Endothelial cell of umbilical vein (primary cell): ENCODE measurements at regions not wholly inside any gene's neighbourhood (a gene's known extent, or its start where the extent isn't known, plus 50 kb on each side); places are given as distances from the start of the nearest gene placed in this dataset.

Source experiments
- BruUV-seq: library from RNA; stranded (reverse); fragments of 400-500 nt; replicated peaks from 2 replicates; lab custom pipeline; 2021; lab: Mats Ljungman, UMichigan
- CTCF ChIA-PET: fragments of 300-600, 350-600 bp; sonication (Branson Sonifier 250); formaldehyde crosslinking; loops from one replicate; lab custom pipeline; 2021; ENCODE audit warnings: antibody characterized with exemption, inconsistent platforms; lab: Charles Lee
- POLR2A ChIA-PET: fragments of 300-600, 350-600 bp; sonication (Branson Sonifier 250); formaldehyde crosslinking; loops from one replicate; lab custom pipeline; 2021; ENCODE audit warnings: antibody characterized with exemption, inconsistent platforms; lab: Charles Lee
- DNase-seq: peaks from one replicate; pipeline ENCODE4 v3.0.0-alpha.2; 2011; ENCODE audit warnings: low read depth, low spot score
- FAIRE-seq: peaks from 2 replicates; lab custom pipeline; 2011; peaks lifted over from hg19 to GRCh38; lab: Jason Lieb, UNC
- H2AFZ ChIP-seq: 2 replicates; pipeline ENCODE4 v1.6.0; 2012; ENCODE audit warnings: low read depth, low read length, control low read depth, inconsistent platforms
- H3K27ac ChIP-seq: 2 replicates; pipeline ENCODE4 v1.5.1; 2011; ENCODE audit warnings: low read depth, mild to moderate bottlenecking, control low read depth, low read length, moderate library complexity; ENCODE audit not compliant: insufficient read depth
- H3K27me3 ChIP-seq, 2 experiments: 2 replicates each; pipeline versions ENCODE4 v1.6.0 to v1.6.1; 2011; ENCODE audit warnings: low read length in 2 of 2, mixed read lengths in 1 of 2; ENCODE audit not compliant: control insufficient read depth in 2 of 2, insufficient read depth in 2 of 2
- H3K36me3 ChIP-seq, 2 experiments: 2 replicates in 1 of 2; 3 replicates in 1 of 2; pipeline ENCODE4 v1.5.1; 2011; ENCODE audit warnings: low read length in 2 of 2, mild to moderate bottlenecking in 1 of 2, moderate library complexity in 1 of 2; ENCODE audit not compliant: control insufficient read depth in 2 of 2, insufficient read depth in 2 of 2; ENCODE audit errors: extremely low read depth in 1 of 2
- H3K4me1 ChIP-seq: 3 replicates; pipeline ENCODE4 v1.5.1; 2011; ENCODE audit warnings: mild to moderate bottlenecking, low read length; ENCODE audit not compliant: control insufficient read depth, insufficient read depth; ENCODE audit errors: extremely low read depth
- H3K4me2 ChIP-seq: 2 replicates; pipeline ENCODE4 v1.6.1; 2011; ENCODE audit warnings: low read length, control low read depth, mixed read lengths; ENCODE audit not compliant: insufficient read depth
- H3K4me3 ChIP-seq, 3 experiments: fragments of 200-600 bp in 1 of 3; sonication (generic), shearing (Covaris generic) in 1 of 3; replicated peaks in 1 of 3; 2 replicates each; pipeline ENCODE4 v1.5.1; 2011 to 2016; ENCODE audit warnings: control low read depth in 3 of 3, low read length in 3 of 3, mild to moderate bottlenecking in 2 of 3, inconsistent platforms in 1 of 3, low read depth in 1 of 3, moderate library complexity in 1 of 3; ENCODE audit not compliant: insufficient read depth in 1 of 3
- H3K79me2 ChIP-seq: 2 replicates; pipeline ENCODE4 v1.6.0; 2012; ENCODE audit warnings: low read length, inconsistent platforms; ENCODE audit not compliant: control insufficient read depth, insufficient read depth
- H3K9ac ChIP-seq: replicated peaks from 2 replicates; pipeline ENCODE3; 2011; ENCODE audit warnings: low read length, control low read depth; ENCODE audit not compliant: insufficient read depth; ENCODE audit errors: extremely low read depth
- H3K9me1 ChIP-seq: replicated peaks from 3 replicates; pipeline ENCODE4 v1.6.0; 2011; ENCODE audit warnings: mild to moderate bottlenecking, low read length; ENCODE audit not compliant: control insufficient read depth, insufficient read depth; ENCODE audit errors: extremely low read depth
- H3K9me3 ChIP-seq: replicated peaks from 2 replicates; pipeline ENCODE4 v1.5.1; 2012; ENCODE audit warnings: low read length, inconsistent platforms; ENCODE audit not compliant: control insufficient read depth, insufficient read depth
- H4K20me1 ChIP-seq: replicated peaks from 2 replicates; pipeline ENCODE3; 2011; ENCODE audit warnings: mild to moderate bottlenecking, low read length; ENCODE audit not compliant: control insufficient read depth, insufficient read depth; ENCODE audit errors: extremely low read depth
- EZH2 ChIP-seq: IDR thresholded peaks from 2 replicates; pipeline ENCODE4 v1.6.1; 2012; ENCODE audit warnings: borderline replicate concordance, low read depth, mild to moderate bottlenecking, moderate library complexity, low read length, inconsistent platforms; ENCODE audit not compliant: severe bottlenecking
- FOS ChIP-seq: IDR thresholded peaks from 2 replicates; pipeline ENCODE4 v1.6.1; 2011; ENCODE audit warnings: mild to moderate bottlenecking, low read length, moderate library complexity, borderline replicate concordance; ENCODE audit not compliant: insufficient read depth
- GATA2 ChIP-seq: IDR thresholded peaks from 2 replicates; pipeline ENCODE4 v1.7.0; 2011; ENCODE audit warnings: low read depth, mild to moderate bottlenecking, moderate library complexity, mixed read lengths, low read length; ENCODE audit not compliant: insufficient read length, insufficient read depth
- JUN ChIP-seq: IDR thresholded peaks from 2 replicates; pipeline ENCODE4 v1.6.1; 2011; ENCODE audit warnings: borderline replicate concordance, low read depth; ENCODE audit not compliant: insufficient read length, insufficient read depth
- MAX ChIP-seq: IDR thresholded peaks from 2 replicates; pipeline ENCODE4 v1.6.1; 2011; ENCODE audit not compliant: insufficient read depth, insufficient read length
- MYC ChIP-seq: IDR thresholded peaks from one replicate; pipeline ENCODE4 v1.6.1; 2011; ENCODE audit warnings: mild to moderate bottlenecking, low read depth, low read length
- POLR2A ChIP-seq: IDR thresholded peaks from 2 replicates; pipeline ENCODE4 v1.6.1; 2012; ENCODE audit warnings: low read depth, mild to moderate bottlenecking, control low read depth, low read length
- POLR2AphosphoS5 ChIP-seq: IDR thresholded peaks from 2 replicates; pipeline ENCODE4 v1.6.1; 2012; ENCODE audit warnings: low read depth, mild to moderate bottlenecking, control low read depth, low read length, moderate library complexity; ENCODE audit not compliant: insufficient read depth
- dilution Hi-C: fragments of 300-500 bp; cut with MboI; formaldehyde crosslinking; loops from one replicate; pipeline ENCODE4 v1.15.0; 2019; ENCODE audit warnings: low sequenced_read_pairs; ENCODE audit not compliant: extremely low pct_ligation_motif_present
- intact Hi-C: fragments of 100-400 bp; cut with micrococcal nuclease; formaldehyde crosslinking; loops from one replicate; pipeline ENCODE4 v1.10.0; 2022
- TF ChIP-seq, protein P1 (sequence below), 2 donors: IDR thresholded peaks; 1 replicate in 1 of 2; 2 replicates in 1 of 2; pipeline ENCODE4 v1.5.1; 2011; ENCODE audit warnings: low read length in 2 of 2, mild to moderate bottlenecking in 2 of 2, moderate library complexity in 2 of 2, control low read depth in 1 of 2, inconsistent platforms in 1 of 2, low read depth in 1 of 2; ENCODE audit not compliant: insufficient read depth in 1 of 2; ENCODE audit errors: extremely low read depth in 1 of 2

DNA sequence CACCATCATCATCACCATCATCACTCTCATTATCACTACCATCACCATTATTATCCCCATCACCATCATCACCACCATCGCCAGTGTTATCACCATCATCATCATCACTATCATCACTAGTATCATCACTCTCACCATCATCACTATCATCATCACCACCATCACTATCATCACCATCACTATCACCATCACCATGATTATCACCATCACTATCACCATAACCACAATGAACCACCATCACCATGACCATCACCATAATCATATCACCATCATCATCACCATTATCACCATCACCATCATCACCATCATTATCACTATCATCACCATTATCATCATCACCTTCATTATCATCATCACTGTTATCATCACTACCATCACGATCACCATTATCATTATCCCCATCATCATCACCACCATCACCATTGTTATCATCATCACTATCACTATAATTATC lies 326.7 kb downstream of the BRD1 start:
- dilution Hi-C loops: no loop called here
- POLR2A ChIA-PET: no interaction called here
- no peaks in the 10 kb centered on the region for H4K20me1 ChIP-seq

More for the DNA sequence above, 326.7 kb downstream of the BRD1 start:
- H3K27me3 ChIP-seq: no peaks in the 10 kb centered on the region
- no peak for DNase-seq
- intact Hi-C loops: no loop called here
- TF ChIP-seq EZH2: no peak
- TF ChIP-seq, protein P1, sequence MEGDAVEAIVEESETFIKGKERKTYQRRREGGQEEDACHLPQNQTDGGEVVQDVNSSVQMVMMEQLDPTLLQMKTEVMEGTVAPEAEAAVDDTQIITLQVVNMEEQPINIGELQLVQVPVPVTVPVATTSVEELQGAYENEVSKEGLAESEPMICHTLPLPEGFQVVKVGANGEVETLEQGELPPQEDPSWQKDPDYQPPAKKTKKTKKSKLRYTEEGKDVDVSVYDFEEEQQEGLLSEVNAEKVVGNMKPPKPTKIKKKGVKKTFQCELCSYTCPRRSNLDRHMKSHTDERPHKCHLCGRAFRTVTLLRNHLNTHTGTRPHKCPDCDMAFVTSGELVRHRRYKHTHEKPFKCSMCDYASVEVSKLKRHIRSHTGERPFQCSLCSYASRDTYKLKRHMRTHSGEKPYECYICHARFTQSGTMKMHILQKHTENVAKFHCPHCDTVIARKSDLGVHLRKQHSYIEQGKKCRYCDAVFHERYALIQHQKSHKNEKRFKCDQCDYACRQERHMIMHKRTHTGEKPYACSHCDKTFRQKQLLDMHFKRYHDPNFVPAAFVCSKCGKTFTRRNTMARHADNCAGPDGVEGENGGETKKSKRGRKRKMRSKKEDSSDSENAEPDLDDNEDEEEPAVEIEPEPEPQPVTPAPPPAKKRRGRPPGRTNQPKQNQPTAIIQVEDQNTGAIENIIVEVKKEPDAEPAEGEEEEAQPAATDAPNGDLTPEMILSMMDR (IDR thresholded peaks at IDR 0.05; ENCODE audit: extremely low read depth in 1 of 2, insufficient read depth in 1 of 2, low read depth in 1 of 2, low read length in 2 of 2): no peak
- no peak for TF ChIP-seq MYC
- no peak for TF ChIP-seq GATA2
- no peak for TF ChIP-seq POLR2AphosphoS5
- TF ChIP-seq JUN: no peak
- TF ChIP-seq POLR2A: no peak
- TF ChIP-seq FOS: no peak
- TF ChIP-seq MAX: no peak
- no peaks in the 10 kb centered on the region for H3K36me3 ChIP-seq
- H3K79me2 ChIP-seq: no peaks in the 10 kb centered on the region
- FAIRE-seq: no peak
- no peaks in the 10 kb centered on the region for H3K4me1 ChIP-seq
- no peak overlapping the region for H3K4me3 ChIP-seq
- no peak overlapping the region for H3K9ac ChIP-seq
- no peak overlapping the region for H3K4me2 ChIP-seq
- H3K9me1 ChIP-seq: no peaks in the 10 kb centered on the region
- CTCF ChIA-PET: no interaction called here
- no peak overlapping the region for H3K27ac ChIP-seq
- no peak overlapping the region for H2AFZ ChIP-seq
- H3K9me3 ChIP-seq: peaks cover 15% of the 10 kb centered on the region
- BruUV-seq: no TSS peak
